Body of pancreas (tissue), 4 donors: ENCODE measurements at regions not wholly inside any gene's neighbourhood (a gene's known extent, or its start where the extent isn't known, plus 50 kb on each side); places are given as distances from the start of the nearest gene placed in this dataset.

Experiments used
- CTCF ChIP-seq, 7 experiments: fragments of 450-650 bp in 4 of 7; fragments of 200-600 bp in 3 of 7; sonication (generic) in 3 of 7; IDR thresholded peaks; one replicate each; pipeline ENCODE4 v1.5.1; 2016 to 2019; ENCODE audit warnings: antibody characterized with exemption in 7 of 7
- POLR2A ChIP-seq, 3 donors: fragments of 450-650 bp; IDR thresholded peaks; one replicate each; pipeline ENCODE4 v1.6.1; 2016; ENCODE audit warnings: antibody characterized with exemption in 3 of 3, mild to moderate bottlenecking in 2 of 3

GRCh38 chr3:72550582-72551262 lies 297.5 kb downstream of the SHQ1 start:
- TF ChIP-seq CTCF (IDR thresholded peaks at IDR 0.05) (no peak), POLR2A (IDR thresholded peaks at IDR 0.05) (no peak)
